RWPE1 (cell line): ENCODE measurements at regions not wholly inside any gene's neighbourhood (a gene's known extent, or its start where the extent isn't known, plus 50 kb on each side); places are given as distances from the start of the nearest gene placed in this dataset.

Source experiments
- CTCF ChIA-PET: fragments of 350-600 bp; sonication (Branson Sonifier 250); formaldehyde crosslinking; extraction: SDS; loops from one replicate; lab custom pipeline; 2021; lab: Yijun Ruan, JAX
- POLR2A ChIA-PET: fragments of 400-600 bp; formaldehyde crosslinking; extraction: SDS; loops from one replicate; lab custom pipeline; 2020; ENCODE audit warnings: antibody characterized with exemption; ENCODE audit not compliant: low non-redundant PET; lab: Yijun Ruan, JAX
- DNase-seq: peaks from one replicate; pipeline ENCODE4 v3.0.0; 2012; ENCODE audit warnings: low spot score
- H3K27ac ChIP-seq: fragments of 450-650 bp; 2 replicates; pipeline ENCODE4 v1.5.1; 2017
- TF ChIP-seq, protein P1 (sequence below): fragments of 450-650 bp; conservative IDR thresholded peaks from 2 replicates; pipeline ENCODE4 v1.5.1; 2017; ENCODE audit warnings: low read depth, mild to moderate bottlenecking

DNA sequence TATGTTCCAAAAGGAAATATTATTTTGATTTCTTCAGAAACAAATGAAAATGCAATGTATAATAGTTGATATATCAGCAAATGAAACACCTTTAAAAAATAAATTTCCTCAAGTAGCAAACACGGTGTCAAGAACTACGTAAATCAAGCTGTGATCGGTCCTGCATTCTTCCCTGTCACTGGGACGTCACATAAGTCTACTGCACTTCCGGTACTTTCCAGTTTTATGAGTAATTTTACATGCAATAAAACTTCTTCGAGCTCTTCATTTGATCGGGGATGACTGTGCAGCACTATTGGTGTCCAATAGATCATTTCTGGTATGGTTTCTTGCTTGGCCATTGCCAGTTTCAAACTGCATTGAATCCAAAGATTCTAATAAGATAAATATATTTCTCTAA, 114.0 kb upstream of the VEGFC start:
- TF ChIP-seq, protein P1, sequence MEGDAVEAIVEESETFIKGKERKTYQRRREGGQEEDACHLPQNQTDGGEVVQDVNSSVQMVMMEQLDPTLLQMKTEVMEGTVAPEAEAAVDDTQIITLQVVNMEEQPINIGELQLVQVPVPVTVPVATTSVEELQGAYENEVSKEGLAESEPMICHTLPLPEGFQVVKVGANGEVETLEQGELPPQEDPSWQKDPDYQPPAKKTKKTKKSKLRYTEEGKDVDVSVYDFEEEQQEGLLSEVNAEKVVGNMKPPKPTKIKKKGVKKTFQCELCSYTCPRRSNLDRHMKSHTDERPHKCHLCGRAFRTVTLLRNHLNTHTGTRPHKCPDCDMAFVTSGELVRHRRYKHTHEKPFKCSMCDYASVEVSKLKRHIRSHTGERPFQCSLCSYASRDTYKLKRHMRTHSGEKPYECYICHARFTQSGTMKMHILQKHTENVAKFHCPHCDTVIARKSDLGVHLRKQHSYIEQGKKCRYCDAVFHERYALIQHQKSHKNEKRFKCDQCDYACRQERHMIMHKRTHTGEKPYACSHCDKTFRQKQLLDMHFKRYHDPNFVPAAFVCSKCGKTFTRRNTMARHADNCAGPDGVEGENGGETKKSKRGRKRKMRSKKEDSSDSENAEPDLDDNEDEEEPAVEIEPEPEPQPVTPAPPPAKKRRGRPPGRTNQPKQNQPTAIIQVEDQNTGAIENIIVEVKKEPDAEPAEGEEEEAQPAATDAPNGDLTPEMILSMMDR: no peak
- POLR2A ChIA-PET: no interaction called here
- no peak overlapping the region for H3K27ac ChIP-seq
- DNase-seq: no peak
- CTCF ChIA-PET: no interaction called here

DNA sequence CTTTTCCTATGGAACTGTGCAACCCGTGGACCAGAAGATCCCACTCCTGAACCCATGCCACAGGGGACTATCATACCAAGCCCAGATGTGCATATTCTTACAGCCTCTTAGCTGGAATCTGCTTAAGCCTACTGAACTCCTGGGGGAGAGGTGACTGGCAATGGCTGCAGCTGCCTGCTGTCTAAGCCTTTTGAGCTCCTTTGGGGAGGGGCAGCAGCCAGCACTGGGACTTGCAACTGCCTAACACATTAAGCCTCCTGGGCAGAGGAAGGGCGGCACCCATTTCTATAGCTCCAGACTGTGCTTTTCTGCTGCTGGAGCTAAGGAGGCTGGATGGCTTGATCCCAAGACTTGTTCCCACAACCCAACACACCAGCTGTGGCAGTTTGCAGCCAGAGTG, 117.9 kb upstream of the VEGFC start:
- ChIA-PET CTCF (no interaction called here), POLR2A (no interaction called here)
- no peak overlapping the region for H3K27ac ChIP-seq
- TF ChIP-seq, protein P1: no peak
- no peak for DNase-seq

DNA sequence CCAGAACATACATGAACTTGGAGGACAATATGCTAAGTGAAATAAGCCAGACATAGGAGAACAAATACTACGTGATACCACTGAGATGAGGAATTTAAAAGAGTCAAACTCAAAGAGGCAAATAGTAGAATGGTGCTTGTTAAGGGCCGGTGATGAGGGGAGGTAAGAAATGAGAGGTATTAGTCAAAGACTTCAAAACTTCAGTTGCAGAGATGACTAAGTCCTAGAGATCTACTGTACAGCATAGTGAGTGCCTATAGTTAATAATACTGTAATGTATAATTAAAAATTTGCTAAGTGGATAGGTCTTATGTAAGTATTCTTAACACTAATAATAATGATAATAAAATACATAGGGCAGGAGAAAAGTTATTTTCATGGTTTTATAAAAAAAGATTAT, 126.9 kb upstream of the VEGFC start:
- H3K27ac ChIP-seq: no peak overlapping the region
- ChIA-PET POLR2A (no interaction called here), CTCF (no interaction called here)
- no peak for DNase-seq
- TF ChIP-seq, protein P1: no peak

DNA sequence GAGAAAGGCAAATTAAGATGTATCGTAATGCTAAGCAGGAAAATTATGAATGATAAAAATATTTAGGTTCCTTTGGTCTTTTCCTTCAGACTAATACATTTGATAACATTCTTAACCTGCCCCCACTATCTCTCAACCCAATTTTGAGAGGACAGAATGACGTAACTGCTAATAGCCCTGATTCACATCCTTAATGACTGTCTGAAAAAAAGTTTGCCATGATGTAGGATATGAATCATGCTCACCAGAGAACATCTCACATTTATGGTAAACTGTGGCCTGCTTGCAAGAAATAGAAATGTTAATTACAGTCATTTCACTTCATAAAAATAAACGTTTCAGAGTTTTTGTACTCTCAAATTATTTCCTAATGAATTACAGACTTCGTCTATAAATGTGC, 128.0 kb upstream of the VEGFC start:
- peak; percentile 54 for DNase-seq
- no peak overlapping the region for H3K27ac ChIP-seq
- POLR2A ChIA-PET: no interaction called here
- CTCF ChIA-PET: no interaction called here
- TF ChIP-seq, protein P1: no peak

DNA sequence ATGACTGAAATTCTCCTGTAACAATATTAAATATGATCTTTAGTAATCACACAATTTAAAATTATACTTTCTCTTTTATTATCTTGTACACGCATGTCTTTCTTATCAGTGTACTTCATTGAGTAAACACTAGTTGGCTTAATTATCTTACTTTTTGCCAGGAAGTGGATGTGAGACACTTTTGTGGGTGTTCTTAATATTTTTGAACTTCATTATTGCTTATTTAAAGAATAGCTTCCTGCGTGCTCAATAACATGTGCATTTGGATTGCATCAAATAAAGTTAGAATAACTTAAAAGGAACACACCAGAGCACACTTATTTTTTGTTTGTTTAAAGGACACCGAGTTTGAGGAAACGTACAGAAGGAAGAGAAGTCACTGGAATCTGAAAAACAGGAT, 128.5 kb upstream of the VEGFC start:
- POLR2A ChIA-PET: no interaction called here

DNA sequence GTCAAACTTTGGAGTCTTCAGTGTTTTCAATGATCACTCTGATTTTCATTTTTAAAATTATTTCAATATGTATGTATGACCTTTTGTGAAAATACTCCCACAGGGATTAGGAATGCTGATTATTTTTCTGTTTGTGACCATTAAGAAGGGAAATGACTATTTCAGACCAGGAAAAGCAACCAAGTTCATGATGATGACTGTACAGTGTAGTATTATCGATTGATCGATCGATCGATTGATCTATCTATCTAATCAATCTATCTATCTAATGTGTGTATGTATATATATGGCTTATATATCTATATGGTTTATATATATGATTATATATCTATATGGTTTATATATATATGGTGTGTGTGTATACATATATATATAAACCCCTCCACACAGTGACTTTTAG, 131.5 kb upstream of the VEGFC start:
- TF ChIP-seq, protein P1: no peak
- H3K27ac ChIP-seq: no peak overlapping the region
- CTCF ChIA-PET: no interaction called here
- POLR2A ChIA-PET: no interaction called here
- DNase-seq: no peak

More for the DNA sequence above, 128.5 kb upstream of the VEGFC start:
- TF ChIP-seq, protein P1: no peak
- no peak for DNase-seq
- CTCF ChIA-PET: no interaction called here
- no peak overlapping the region for H3K27ac ChIP-seq

DNA sequence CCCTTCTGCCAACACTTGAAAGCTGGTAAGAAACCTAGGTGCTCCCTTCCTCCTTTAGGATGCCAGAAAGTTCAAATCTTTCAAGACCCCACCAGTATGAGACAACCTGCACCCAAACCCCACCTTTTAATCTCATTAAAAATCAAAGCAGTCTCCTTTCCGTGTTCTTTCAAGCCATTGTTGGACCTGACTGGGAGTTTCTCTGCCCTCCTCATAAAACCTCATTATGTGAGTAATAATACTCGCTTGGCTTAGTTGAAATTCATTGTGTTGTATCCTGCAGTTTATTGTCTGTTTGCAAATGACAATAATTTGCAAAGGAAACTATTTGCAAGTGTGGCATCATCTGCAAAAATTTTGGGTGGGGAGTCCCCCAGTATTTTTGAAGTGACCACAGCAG, 133.2 kb upstream of the VEGFC start:
- DNase-seq: no peak
- POLR2A ChIA-PET: no interaction called here
- CTCF ChIA-PET: no interaction called here
- no peak overlapping the region for H3K27ac ChIP-seq
- TF ChIP-seq, protein P1: no peak
